GM23338 (cell line): ENCODE measurements at regions not wholly inside any gene's neighbourhood (a gene's known extent, or its start where the extent isn't known, plus 50 kb on each side); places are given as distances from the start of the nearest gene placed in this dataset.

Experiments used
- ATAC-seq: fragments of 200-7000 bp; cut with Tn5 transposase; 3 replicates; pipeline ENCODE4 v1.9.1; 2020
- DNase-seq: peaks from one replicate; pipeline ENCODE4 v3.0.0-alpha.2; 2015; ENCODE audit warnings: low spot score
- H2AFZ ChIP-seq: fragments of 200-600 bp; sonication (generic); 2 replicates; pipeline ENCODE4 v1.8.0; 2016; ENCODE audit warnings: antibody characterized with exemption, mild to moderate bottlenecking, moderate library complexity
- H3F3A ChIP-seq: fragments of 200-600 bp; sonication (generic); replicated peaks from 2 replicates; pipeline ENCODE4 v1.8.0; 2017; ENCODE audit warnings: antibody characterized with exemption, mixed run types, low read depth
- H3K27ac ChIP-seq: fragments of 200-600 bp; sonication (generic); 2 replicates; pipeline ENCODE4 v1.6.1; 2016; ENCODE audit warnings: low read depth
- H3K27me3 ChIP-seq: fragments of 200-600 bp; sonication (generic); 2 replicates; pipeline ENCODE4 v1.8.0; 2016; ENCODE audit warnings: mild to moderate bottlenecking, mixed run types, moderate library complexity; ENCODE audit not compliant: insufficient read depth
- H3K36me3 ChIP-seq: fragments of 200-600 bp; sonication (generic); 2 replicates; pipeline ENCODE4 v1.8.0; 2016; ENCODE audit warnings: mild to moderate bottlenecking; ENCODE audit not compliant: insufficient read depth
- H3K4me1 ChIP-seq: fragments of 200-600 bp; sonication (generic); 2 replicates; pipeline ENCODE4 v1.8.0; 2016; ENCODE audit warnings: mild to moderate bottlenecking, moderate library complexity; ENCODE audit not compliant: insufficient read depth
- H3K4me2 ChIP-seq: fragments of 200-600 bp; sonication (generic); 2 replicates; pipeline ENCODE4 v1.7.1; 2017; ENCODE audit warnings: mixed run types
- H3K4me3 ChIP-seq: fragments of 200-600 bp; sonication (generic); 2 replicates; pipeline ENCODE4 v1.6.1; 2016; ENCODE audit warnings: mixed run types
- H3K79me2 ChIP-seq: fragments of 200-600 bp; sonication (generic); replicated peaks from 2 replicates; pipeline ENCODE4 v1.8.0; 2017; ENCODE audit warnings: mild to moderate bottlenecking; ENCODE audit not compliant: insufficient read depth
- H3K9me2 ChIP-seq: fragments of 200-600 bp; sonication (generic); 2 replicates; pipeline ENCODE4 v1.8.0; 2017; ENCODE audit not compliant: insufficient read depth
- H4K20me1 ChIP-seq: fragments of 200-600 bp; sonication (generic); replicated peaks from 2 replicates; pipeline ENCODE4 v1.8.0; 2017; ENCODE audit warnings: mild to moderate bottlenecking; ENCODE audit not compliant: insufficient read depth
- H3K27ac Mint-ChIP-seq: 2 replicates; pipeline ENCODE4 v1.8.0; 2020; ENCODE audit warnings: inconsistent platforms, mild to moderate bottlenecking, moderate library complexity, mixed read lengths
- H3K27me3 Mint-ChIP-seq: 3 replicates; pipeline ENCODE4 v1.8.0; 2022; ENCODE audit warnings: low read depth, mild to moderate bottlenecking, moderate library complexity, mixed read lengths, inconsistent platforms; ENCODE audit not compliant: insufficient read depth, poor library complexity
- H3K36me3 Mint-ChIP-seq: 3 replicates; pipeline ENCODE4 v1.8.0; 2021; ENCODE audit warnings: low read depth, mild to moderate bottlenecking, inconsistent platforms, moderate library complexity, mixed read lengths
- H3K4me1 Mint-ChIP-seq: 3 replicates; pipeline ENCODE4 v1.8.0; 2020; ENCODE audit warnings: mild to moderate bottlenecking, inconsistent platforms, mixed read lengths
- H3K4me3 Mint-ChIP-seq: 3 replicates; pipeline ENCODE4 v1.8.0; 2021; ENCODE audit warnings: moderate library complexity, mild to moderate bottlenecking, inconsistent platforms, mixed read lengths
- H3K9me3 Mint-ChIP-seq: 3 replicates; pipeline ENCODE4 v1.8.0; 2020; ENCODE audit warnings: moderate library complexity, mild to moderate bottlenecking, inconsistent platforms, mixed read lengths
- CREB1 ChIP-seq: fragments of 250-450 bp; sonication (Bioruptor Pico); IDR thresholded peaks from 2 replicates; pipeline ENCODE4 v1.5.0; 2020; ENCODE audit warnings: low read depth, mild to moderate bottlenecking, moderate library complexity
- JUNB ChIP-seq: IDR thresholded peaks from one replicate; pipeline ENCODE4 v1.6.1; 2016; ENCODE audit warnings: antibody characterized with exemption; ENCODE audit not compliant: unreplicated experiment
- NANOG ChIP-seq: IDR thresholded peaks from 2 replicates; pipeline ENCODE4 v1.6.1; 2016; ENCODE audit warnings: antibody characterized with exemption, borderline replicate concordance
- POLR2AphosphoS5 ChIP-seq: IDR thresholded peaks from 2 replicates; pipeline ENCODE4 v1.6.1; 2016; ENCODE audit warnings: antibody characterized with exemption, low read depth
- ZNF114 ChIP-seq: fragments of 250-450 bp; sonication (Bioruptor Pico); IDR thresholded peaks from 2 replicates; pipeline ENCODE4 v1.5.0; 2020; ENCODE audit warnings: mild to moderate bottlenecking, moderate library complexity
- ZNF331 ChIP-seq: fragments of 250-450 bp; sonication (Bioruptor Pico); IDR thresholded peaks from 2 replicates; pipeline ENCODE4 v1.5.0; 2020; ENCODE audit warnings: low read depth, mild to moderate bottlenecking, moderate library complexity
- TF ChIP-seq, protein P1 (sequence below), 2 experiments: fragments of 200-600 bp in 1 of 2; sonication (generic) in 1 of 2; conservative IDR thresholded peaks; 2 replicates each; pipeline versions ENCODE4 v1.5.1 to v1.6.1; 2016 to 2017; ENCODE audit warnings: antibody characterized with exemption in 2 of 2, low read depth in 2 of 2, mild to moderate bottlenecking in 2 of 2, moderate library complexity in 1 of 2
- TF ChIP-seq, protein P2 (sequence below): fragments of 250-450 bp; sonication (Bioruptor Pico); IDR thresholded peaks from 2 replicates; pipeline ENCODE4 v1.5.0; 2020; ENCODE audit warnings: mild to moderate bottlenecking, moderate library complexity
- TF ChIP-seq, protein P3 (sequence below): IDR thresholded peaks from one replicate; pipeline ENCODE4 v1.6.1; 2018; ENCODE audit warnings: antibody characterized with exemption; ENCODE audit not compliant: unreplicated experiment

DNA sequence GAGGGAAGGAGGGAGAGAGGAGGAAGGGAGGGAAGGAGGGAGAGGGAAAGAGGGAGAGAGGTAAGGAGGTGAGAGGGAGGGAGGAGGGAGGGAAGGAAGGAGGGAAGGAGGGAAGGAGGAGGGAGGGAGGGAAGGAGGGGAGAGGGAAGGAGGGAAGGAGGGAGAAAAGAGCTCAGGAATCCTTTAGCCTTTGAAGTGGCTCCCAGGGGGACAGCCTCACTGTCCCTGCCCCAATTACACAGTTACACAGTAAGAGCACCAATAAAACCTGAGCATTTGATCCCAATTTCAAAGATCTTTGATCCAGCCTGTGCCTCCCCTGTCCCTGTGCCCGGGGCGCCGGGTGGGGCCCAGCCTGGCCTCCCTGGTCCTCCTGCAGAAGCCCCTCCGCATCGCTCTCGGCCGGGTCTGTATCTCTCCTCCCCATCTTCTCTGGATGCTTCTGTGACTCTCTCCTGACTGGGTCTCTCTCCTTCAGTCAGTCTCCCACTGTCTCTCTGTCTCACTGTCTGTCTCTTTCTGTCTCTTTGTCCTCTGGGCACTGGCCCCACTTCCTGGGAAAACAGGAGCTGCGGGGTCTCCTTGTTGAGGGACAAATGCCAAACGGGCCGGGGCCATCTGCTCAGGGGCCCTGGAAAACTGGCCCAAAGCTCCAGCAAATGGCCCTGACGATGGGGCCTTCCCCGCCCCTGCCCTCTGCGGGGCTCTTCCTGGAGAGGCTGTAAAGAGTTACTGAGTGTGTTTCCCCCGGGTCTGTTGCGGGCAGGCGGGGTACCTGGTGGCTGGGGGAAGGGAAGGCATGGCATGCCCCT, 54.2 kb upstream of the EGFL7 start (continued):
- TF ChIP-seq, protein P1, sequence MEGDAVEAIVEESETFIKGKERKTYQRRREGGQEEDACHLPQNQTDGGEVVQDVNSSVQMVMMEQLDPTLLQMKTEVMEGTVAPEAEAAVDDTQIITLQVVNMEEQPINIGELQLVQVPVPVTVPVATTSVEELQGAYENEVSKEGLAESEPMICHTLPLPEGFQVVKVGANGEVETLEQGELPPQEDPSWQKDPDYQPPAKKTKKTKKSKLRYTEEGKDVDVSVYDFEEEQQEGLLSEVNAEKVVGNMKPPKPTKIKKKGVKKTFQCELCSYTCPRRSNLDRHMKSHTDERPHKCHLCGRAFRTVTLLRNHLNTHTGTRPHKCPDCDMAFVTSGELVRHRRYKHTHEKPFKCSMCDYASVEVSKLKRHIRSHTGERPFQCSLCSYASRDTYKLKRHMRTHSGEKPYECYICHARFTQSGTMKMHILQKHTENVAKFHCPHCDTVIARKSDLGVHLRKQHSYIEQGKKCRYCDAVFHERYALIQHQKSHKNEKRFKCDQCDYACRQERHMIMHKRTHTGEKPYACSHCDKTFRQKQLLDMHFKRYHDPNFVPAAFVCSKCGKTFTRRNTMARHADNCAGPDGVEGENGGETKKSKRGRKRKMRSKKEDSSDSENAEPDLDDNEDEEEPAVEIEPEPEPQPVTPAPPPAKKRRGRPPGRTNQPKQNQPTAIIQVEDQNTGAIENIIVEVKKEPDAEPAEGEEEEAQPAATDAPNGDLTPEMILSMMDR (conservative IDR thresholded peaks at IDR 0.05; ENCODE audit: low read depth in 2 of 2): no peak
- no peak for TF ChIP-seq ZNF331

DNA sequence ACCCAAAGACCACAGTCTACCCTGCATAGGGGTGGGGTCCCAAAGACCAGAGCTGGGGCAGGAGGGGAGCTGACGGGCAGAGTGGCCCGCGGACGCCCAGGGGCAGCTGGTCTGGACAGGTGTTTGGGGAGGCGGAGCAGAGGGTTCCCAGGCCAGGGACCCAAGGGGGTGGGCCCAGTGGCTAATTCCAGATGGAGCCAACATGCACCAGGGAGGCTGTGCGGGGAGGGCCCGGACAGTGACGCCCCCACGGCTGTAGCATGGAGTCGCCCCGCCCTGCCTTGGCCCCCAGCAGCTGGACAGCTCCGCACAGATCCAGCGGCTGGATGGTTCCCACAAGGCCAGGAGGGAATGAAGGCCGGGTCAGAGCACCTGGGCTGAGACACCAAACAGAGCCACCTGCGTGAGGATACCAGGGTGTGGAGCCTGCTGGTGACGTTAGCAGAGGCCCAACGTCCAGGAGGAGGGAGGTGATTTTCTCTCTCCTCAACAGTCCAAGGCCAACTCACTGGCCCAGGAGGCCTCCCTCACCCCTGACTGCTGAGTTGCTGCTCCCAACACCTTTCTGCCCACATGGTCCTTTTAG, 55.3 kb upstream of the EGFL7 start:
- Histone ChIP-seq H3K79me2 (no peaks in the 10 kb centered on the region), H4K20me1 (no peaks in the 10 kb centered on the region), H3F3A (no peaks in the 10 kb centered on the region), H3K36me3 (no peaks in the 10 kb centered on the region), H2AFZ (no peak overlapping the region), H3K4me1 (peaks cover 4% of the 10 kb centered on the region; the same call in 1 of the 2 replicates), H3K27ac (no peak overlapping the region), H3K4me2 (no peak overlapping the region), H3K9me2 (no peaks in the 10 kb centered on the region), H3K4me3 (no peak overlapping the region), H3K27me3 (no peaks in the 10 kb centered on the region)
- H3K4me3 Mint-ChIP-seq: no peak overlapping the region
- no peak for ATAC-seq
- no peak overlapping the region for H3K27ac Mint-ChIP-seq
- H3K4me1 Mint-ChIP-seq: peaks cover 25% of the 10 kb centered on the region
- TF ChIP-seq, protein P1 (conservative IDR thresholded peaks at IDR 0.05; ENCODE audit: low read depth in 2 of 2): no peak
- TF ChIP-seq, protein P2, sequence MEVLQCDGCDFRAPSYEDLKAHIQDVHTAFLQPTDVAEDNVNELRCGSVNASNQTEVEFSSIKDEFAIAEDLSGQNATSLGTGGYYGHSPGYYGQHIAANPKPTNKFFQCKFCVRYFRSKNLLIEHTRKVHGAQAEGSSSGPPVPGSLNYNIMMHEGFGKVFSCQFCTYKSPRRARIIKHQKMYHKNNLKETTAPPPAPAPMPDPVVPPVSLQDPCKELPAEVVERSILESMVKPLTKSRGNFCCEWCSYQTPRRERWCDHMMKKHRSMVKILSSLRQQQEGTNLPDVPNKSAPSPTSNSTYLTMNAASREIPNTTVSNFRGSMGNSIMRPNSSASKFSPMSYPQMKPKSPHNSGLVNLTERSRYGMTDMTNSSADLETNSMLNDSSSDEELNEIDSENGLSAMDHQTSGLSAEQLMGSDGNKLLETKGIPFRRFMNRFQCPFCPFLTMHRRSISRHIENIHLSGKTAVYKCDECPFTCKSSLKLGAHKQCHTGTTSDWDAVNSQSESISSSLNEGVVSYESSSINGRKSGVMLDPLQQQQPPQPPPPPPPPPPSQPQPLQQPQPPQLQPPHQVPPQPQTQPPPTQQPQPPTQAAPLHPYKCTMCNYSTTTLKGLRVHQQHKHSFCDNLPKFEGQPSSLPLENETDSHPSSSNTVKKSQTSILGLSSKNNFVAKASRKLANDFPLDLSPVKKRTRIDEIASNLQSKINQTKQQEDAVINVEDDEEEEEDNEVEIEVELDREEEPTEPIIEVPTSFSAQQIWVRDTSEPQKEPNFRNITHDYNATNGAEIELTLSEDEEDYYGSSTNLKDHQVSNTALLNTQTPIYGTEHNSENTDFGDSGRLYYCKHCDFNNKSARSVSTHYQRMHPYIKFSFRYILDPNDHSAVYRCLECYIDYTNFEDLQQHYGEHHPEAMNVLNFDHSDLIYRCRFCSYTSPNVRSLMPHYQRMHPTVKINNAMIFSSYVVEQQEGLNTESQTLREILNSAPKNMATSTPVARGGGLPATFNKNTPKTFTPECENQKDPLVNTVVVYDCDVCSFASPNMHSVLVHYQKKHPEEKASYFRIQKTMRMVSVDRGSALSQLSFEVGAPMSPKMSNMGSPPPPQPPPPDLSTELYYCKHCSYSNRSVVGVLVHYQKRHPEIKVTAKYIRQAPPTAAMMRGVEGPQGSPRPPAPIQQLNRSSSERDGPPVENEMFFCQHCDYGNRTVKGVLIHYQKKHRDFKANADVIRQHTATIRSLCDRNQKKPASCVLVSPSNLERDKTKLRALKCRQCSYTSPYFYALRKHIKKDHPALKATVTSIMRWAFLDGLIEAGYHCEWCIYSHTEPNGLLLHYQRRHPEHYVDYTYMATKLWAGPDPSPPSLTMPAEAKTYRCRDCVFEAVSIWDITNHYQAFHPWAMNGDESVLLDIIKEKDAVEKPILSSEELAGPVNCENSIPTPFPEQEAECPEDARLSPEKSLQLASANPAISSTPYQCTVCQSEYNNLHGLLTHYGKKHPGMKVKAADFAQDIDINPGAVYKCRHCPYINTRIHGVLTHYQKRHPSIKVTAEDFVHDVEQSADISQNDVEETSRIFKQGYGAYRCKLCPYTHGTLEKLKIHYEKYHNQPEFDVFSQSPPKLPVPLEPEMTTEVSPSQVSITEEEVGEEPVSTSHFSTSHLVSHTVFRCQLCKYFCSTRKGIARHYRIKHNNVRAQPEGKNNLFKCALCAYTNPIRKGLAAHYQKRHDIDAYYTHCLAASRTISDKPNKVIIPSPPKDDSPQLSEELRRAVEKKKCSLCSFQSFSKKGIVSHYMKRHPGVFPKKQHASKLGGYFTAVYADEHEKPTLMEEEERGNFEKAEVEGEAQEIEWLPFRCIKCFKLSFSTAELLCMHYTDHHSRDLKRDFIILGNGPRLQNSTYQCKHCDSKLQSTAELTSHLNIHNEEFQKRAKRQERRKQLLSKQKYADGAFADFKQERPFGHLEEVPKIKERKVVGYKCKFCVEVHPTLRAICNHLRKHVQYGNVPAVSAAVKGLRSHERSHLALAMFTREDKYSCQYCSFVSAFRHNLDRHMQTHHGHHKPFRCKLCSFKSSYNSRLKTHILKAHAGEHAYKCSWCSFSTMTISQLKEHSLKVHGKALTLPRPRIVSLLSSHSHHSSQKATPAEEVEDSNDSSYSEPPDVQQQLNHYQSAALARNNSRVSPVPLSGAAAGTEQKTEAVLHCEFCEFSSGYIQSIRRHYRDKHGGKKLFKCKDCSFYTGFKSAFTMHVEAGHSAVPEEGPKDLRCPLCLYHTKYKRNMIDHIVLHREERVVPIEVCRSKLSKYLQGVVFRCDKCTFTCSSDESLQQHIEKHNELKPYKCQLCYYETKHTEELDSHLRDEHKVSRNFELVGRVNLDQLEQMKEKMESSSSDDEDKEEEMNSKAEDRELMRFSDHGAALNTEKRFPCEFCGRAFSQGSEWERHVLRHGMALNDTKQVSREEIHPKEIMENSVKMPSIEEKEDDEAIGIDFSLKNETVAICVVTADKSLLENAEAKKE (CRISPR knock-in tag): no peak
- no peak for TF ChIP-seq CREB1 (CRISPR knock-in tag)
- no peak for TF ChIP-seq ZNF114 (CRISPR knock-in tag)
- TF ChIP-seq, protein P3, sequence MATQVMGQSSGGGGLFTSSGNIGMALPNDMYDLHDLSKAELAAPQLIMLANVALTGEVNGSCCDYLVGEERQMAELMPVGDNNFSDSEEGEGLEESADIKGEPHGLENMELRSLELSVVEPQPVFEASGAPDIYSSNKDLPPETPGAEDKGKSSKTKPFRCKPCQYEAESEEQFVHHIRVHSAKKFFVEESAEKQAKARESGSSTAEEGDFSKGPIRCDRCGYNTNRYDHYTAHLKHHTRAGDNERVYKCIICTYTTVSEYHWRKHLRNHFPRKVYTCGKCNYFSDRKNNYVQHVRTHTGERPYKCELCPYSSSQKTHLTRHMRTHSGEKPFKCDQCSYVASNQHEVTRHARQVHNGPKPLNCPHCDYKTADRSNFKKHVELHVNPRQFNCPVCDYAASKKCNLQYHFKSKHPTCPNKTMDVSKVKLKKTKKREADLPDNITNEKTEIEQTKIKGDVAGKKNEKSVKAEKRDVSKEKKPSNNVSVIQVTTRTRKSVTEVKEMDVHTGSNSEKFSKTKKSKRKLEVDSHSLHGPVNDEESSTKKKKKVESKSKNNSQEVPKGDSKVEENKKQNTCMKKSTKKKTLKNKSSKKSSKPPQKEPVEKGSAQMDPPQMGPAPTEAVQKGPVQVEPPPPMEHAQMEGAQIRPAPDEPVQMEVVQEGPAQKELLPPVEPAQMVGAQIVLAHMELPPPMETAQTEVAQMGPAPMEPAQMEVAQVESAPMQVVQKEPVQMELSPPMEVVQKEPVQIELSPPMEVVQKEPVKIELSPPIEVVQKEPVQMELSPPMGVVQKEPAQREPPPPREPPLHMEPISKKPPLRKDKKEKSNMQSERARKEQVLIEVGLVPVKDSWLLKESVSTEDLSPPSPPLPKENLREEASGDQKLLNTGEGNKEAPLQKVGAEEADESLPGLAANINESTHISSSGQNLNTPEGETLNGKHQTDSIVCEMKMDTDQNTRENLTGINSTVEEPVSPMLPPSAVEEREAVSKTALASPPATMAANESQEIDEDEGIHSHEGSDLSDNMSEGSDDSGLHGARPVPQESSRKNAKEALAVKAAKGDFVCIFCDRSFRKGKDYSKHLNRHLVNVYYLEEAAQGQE: peak; percentile 56
- no peak for TF ChIP-seq NANOG
- no peak for TF ChIP-seq ZNF331
- no peak for TF ChIP-seq JUNB
- no peak for TF ChIP-seq POLR2AphosphoS5
- H3K27me3 Mint-ChIP-seq: peaks cover 17% of the 10 kb centered on the region
- no peaks in the 10 kb centered on the region; the same call in 2 of the 3 replicates for H3K36me3 Mint-ChIP-seq
- DNase-seq: no peak
- no peaks in the 10 kb centered on the region for H3K9me3 Mint-ChIP-seq
